ENCODE measurements at regions not wholly inside any gene's neighbourhood (a gene's known extent, or its start where the extent isn't known, plus 50 kb on each side); places are given as distances from the start of the nearest gene placed in this dataset.

DNA sequence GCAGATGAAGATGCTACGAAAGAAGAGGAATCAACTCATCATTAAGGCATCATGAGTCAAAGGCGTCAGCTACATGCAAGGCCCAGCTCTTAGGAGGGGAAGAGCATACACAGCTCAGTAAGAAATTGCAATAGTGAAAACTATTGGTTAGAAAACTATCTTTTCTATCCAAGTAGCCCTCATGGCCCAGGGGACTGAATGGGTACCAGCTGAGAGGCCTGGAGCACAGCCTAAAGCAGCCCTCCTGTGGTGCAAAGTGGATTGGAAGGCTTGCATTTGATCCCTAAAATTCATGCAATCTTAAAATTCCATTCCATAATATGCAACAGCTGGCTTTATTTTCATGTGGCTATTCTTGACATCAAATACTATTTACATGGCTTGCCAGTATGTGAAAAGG lies 251.8 kb upstream of the USP24 start:
- TF ChIP-seq, protein P1, sequence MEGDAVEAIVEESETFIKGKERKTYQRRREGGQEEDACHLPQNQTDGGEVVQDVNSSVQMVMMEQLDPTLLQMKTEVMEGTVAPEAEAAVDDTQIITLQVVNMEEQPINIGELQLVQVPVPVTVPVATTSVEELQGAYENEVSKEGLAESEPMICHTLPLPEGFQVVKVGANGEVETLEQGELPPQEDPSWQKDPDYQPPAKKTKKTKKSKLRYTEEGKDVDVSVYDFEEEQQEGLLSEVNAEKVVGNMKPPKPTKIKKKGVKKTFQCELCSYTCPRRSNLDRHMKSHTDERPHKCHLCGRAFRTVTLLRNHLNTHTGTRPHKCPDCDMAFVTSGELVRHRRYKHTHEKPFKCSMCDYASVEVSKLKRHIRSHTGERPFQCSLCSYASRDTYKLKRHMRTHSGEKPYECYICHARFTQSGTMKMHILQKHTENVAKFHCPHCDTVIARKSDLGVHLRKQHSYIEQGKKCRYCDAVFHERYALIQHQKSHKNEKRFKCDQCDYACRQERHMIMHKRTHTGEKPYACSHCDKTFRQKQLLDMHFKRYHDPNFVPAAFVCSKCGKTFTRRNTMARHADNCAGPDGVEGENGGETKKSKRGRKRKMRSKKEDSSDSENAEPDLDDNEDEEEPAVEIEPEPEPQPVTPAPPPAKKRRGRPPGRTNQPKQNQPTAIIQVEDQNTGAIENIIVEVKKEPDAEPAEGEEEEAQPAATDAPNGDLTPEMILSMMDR (IDR thresholded peaks at IDR 0.05), result no peak
- TF ChIP-seq POLR2A (IDR thresholded peaks at IDR 0.05), result no peak

Measured in tibial nerve (tissue), 3 donors.